ENCODE measurements at regions not wholly inside any gene's neighbourhood (a gene's known extent, or its start where the extent isn't known, plus 50 kb on each side); places are given as distances from the start of the nearest gene placed in this dataset.

DNA sequence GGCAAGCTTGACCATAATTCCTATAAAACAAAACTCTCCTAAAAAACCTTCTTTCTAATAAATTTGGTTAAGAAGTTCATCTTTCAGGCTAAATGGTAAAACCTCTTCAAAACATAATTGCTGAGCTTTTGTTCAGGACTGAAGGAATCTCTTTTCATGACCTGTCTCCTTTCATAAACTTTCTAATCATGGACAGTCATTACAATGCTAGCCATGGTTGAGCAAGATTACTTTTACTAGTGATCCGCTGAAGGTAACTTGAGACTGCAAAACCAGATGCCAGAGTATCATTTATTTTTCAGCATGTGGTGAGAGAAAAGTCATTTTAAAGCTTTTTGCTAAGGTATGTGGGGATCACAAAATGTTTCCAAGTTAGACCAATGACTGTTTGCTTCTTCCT, 186.4 kb upstream of the RHOBTB1 start:
- Histone ChIP-seq H3K27ac (replicated peaks in 1 of 4) (peak overlapping the region; percentile 41 to 53 (median 52)), H3K36me3 (no peaks in the 10 kb centered on the region), H3K4me1 (peaks cover 4 to 28% (median 19%) of the 10 kb centered on the region in 4 donors), H3K9me3 (no peaks in the 10 kb centered on the region), H3K4me3 (no peak overlapping the region), H3K27me3 (no peaks in the 10 kb centered on the region)
- TF ChIP-seq, protein P1, sequence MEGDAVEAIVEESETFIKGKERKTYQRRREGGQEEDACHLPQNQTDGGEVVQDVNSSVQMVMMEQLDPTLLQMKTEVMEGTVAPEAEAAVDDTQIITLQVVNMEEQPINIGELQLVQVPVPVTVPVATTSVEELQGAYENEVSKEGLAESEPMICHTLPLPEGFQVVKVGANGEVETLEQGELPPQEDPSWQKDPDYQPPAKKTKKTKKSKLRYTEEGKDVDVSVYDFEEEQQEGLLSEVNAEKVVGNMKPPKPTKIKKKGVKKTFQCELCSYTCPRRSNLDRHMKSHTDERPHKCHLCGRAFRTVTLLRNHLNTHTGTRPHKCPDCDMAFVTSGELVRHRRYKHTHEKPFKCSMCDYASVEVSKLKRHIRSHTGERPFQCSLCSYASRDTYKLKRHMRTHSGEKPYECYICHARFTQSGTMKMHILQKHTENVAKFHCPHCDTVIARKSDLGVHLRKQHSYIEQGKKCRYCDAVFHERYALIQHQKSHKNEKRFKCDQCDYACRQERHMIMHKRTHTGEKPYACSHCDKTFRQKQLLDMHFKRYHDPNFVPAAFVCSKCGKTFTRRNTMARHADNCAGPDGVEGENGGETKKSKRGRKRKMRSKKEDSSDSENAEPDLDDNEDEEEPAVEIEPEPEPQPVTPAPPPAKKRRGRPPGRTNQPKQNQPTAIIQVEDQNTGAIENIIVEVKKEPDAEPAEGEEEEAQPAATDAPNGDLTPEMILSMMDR (IDR thresholded peaks at IDR 0.05) = no peak
- TF ChIP-seq POLR2AphosphoS5 (IDR thresholded peaks at IDR 0.05) (no peak), POLR2A (IDR thresholded peaks at IDR 0.05; ENCODE audit: low read depth) (no peak), EP300 (IDR thresholded peaks at IDR 0.05) (no peak)
- DNase-seq (ENCODE audit: extremely low spot score) = no peak
- 57% methylated on average over 1 of the region's 1 CpG for WGBS
- intact Hi-C loops (cut with DNase I) = loop anchor here (10.0 kb wide), 1 partner anchor 316 kb away; no protein-coding TSS in a partner anchor

DNA sequence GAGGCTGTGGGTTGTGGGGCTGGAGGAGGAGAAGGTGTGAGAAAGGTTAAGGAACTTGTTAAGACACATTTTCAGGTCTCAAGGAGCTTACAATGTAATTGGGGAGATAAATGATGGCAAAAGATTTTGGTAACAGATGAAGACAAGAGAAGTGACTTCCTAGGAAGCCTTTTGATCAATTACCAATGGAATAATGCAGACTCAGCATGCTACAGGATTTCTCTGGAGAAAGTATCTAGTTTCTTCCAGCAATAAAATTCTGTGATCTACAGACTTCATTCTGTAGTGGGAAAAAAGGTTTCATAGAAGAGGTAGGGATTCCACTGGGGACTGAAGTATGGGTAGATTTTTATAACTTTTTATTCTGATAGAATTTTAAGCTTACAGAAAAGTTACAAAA, 184.2 kb upstream of the RHOBTB1 start:
- Histone ChIP-seq H3K27ac (replicated peaks in 1 of 4) (no peak overlapping the region), H3K9me3 (no peaks in the 10 kb centered on the region), H3K4me3 (no peak overlapping the region), H3K36me3 (no peaks in the 10 kb centered on the region), H3K4me1 (peaks cover 4 to 35% (median 19%) of the 10 kb centered on the region in 4 donors), H3K27me3 (no peaks in the 10 kb centered on the region)
- no peak for DNase-seq (ENCODE audit: extremely low spot score)
- no peak for TF ChIP-seq POLR2AphosphoS5 (IDR thresholded peaks at IDR 0.05)
- TF ChIP-seq POLR2A (IDR thresholded peaks at IDR 0.05; ENCODE audit: low read depth) = no peak
- intact Hi-C loops (cut with DNase I) = no loop called here

DNA sequence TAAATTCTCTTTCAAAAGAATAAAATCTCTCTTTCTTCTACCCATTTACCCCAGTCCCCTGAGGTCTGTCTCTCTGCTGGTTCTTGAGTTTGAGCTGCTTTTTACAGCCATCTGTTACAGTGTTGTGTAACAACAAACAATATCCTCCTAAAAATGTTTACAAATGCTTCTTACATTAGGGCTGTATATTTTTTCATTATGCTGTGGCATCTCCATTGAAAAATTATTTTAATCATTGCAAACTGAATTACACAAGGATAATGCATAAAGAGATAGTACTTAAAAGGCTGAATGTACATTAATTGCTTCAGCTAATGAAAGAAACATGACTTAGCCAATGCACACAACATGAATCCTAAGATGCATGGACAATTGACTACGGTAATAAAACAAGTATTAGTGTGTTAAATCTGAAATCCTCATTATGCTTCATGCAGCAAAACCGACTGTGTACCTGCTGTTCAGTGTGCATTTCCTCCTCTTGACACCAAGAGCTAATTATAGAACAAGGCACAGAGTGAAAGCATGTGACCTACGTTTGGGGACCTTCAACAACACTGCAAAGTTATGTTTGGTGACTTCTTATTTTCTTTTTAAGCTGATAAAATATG, 181.7 kb upstream of the RHOBTB1 start:
- H3K27me3 ChIP-seq = no peaks in the 10 kb centered on the region
- no peaks in the 10 kb centered on the region for H3K9me3 ChIP-seq
- DNase-seq (ENCODE audit: extremely low spot score) = no peak
- H3K4me1 ChIP-seq = peaks cover 4 to 24% (median 11%) of the 10 kb centered on the region in 4 donors
- H3K4me3 ChIP-seq = no peak overlapping the region
- no peaks in the 10 kb centered on the region for H3K36me3 ChIP-seq
- WGBS = 29% methylated on average over 3 of the region's 3 CpGs
- intact Hi-C loops (cut with DNase I) = no loop called here
- TF ChIP-seq, protein P1 (IDR thresholded peaks at IDR 0.05) = no peak
- TF ChIP-seq POLR2A (IDR thresholded peaks at IDR 0.05; ENCODE audit: low read depth) (no peak), POLR2AphosphoS5 (IDR thresholded peaks at IDR 0.05) (no peak), EP300 (IDR thresholded peaks at IDR 0.05) (no peak)
- H3K27ac ChIP-seq (replicated peaks in 1 of 4) = no peak overlapping the region

DNA sequence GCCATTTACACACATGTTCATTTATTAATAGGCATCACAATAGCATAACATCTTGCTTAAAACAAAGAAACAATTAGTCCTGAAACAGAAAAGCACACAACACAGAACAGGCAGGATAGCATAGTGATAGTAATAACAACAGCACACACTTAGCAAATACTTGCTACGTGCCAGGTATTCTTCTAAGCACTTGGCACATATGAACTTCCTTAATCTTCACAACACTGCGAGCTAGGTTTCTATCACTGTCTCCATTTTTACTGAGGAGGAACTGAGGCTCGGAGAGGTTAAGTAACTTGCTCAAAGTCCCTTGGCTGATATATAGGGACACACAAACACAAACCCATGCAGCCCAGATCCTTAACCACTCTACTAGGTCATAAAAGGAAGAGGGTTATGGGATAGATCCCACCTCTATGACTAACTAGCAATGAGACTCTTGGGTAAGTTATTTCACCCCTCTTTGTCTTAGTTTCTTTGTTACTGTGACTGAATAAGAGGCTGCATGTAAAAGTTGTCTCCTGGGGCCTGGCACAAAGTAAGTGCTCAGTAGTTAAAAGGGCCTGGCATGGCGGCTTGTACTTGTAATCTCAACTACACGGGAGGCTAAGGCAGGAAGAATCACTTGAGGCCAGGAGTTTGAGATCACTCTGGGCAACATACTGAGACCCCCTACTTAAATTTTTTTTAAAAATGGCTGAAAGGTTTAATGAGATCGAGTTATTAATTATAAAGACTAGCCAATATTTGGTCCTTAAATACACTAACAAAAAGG, 181.0 kb upstream of the RHOBTB1 start:
- H3K36me3 ChIP-seq = no peaks in the 10 kb centered on the region
- H3K27ac ChIP-seq (replicated peaks in 1 of 4) = no peak overlapping the region
- no peak overlapping the region for H3K4me3 ChIP-seq
- H3K27me3 ChIP-seq = no peaks in the 10 kb centered on the region
- 80% methylated on average over 6 of the region's 6 CpGs for WGBS
- intact Hi-C loops (cut with DNase I) = no loop called here
- no peaks in the 10 kb centered on the region for H3K9me3 ChIP-seq
- peaks cover 4 to 16% (median 5%) of the 10 kb centered on the region in 4 donors for H3K4me1 ChIP-seq
- no peak for TF ChIP-seq POLR2A (IDR thresholded peaks at IDR 0.05; ENCODE audit: low read depth)
- TF ChIP-seq, protein P1 (IDR thresholded peaks at IDR 0.05) = no peak
- no peak for DNase-seq (ENCODE audit: extremely low spot score)

DNA sequence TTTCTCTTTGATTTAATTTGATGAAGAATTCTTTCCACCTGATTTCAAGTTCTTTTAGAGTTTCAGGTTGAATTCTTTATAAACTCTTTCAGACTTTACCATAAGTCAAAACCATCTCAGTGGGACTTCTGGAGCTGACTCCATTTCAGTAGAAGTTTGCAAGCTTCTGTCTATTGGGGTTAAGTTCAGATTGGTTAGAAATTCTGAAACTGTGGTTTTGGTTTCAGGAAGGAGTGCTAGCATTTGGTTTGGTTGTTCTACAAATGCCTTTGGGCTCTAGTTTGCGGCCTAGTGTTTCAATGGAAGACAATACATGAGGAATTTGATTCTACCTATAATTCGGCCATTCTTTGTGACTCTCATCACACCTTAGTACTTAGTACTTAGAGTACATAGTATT, 176.8 kb upstream of the RHOBTB1 start:
- Histone ChIP-seq H3K36me3 (no peaks in the 10 kb centered on the region), H3K4me1 (peaks cover 2 to 11% (median 3%) of the 10 kb centered on the region in 4 donors), H3K27me3 (no peaks in the 10 kb centered on the region), H3K4me3 (no peak overlapping the region), H3K9me3 (no peaks in the 10 kb centered on the region), H3K27ac (replicated peaks in 1 of 4) (no peak overlapping the region)
- TF ChIP-seq POLR2AphosphoS5 (IDR thresholded peaks at IDR 0.05) (no peak), EP300 (IDR thresholded peaks at IDR 0.05) (no peak), POLR2A (IDR thresholded peaks at IDR 0.05; ENCODE audit: low read depth) (no peak)
- TF ChIP-seq, protein P1 (IDR thresholded peaks at IDR 0.05) = no peak
- no peak for DNase-seq (ENCODE audit: extremely low spot score)
- WGBS = 95% methylated on average over 2 of the region's 2 CpGs
- intact Hi-C loops (cut with DNase I) = no loop called here
